Myocyte (in vitro differentiated cells): ENCODE measurements at regions not wholly inside any gene's neighbourhood (a gene's known extent, or its start where the extent isn't known, plus 50 kb on each side); places are given as distances from the start of the nearest gene placed in this dataset.

ENCODE experiments used
- DNase-seq: peaks from one replicate; pipeline ENCODE4 v3.0.0-alpha.2; 2012; ENCODE audit warnings: low read depth

DNA sequence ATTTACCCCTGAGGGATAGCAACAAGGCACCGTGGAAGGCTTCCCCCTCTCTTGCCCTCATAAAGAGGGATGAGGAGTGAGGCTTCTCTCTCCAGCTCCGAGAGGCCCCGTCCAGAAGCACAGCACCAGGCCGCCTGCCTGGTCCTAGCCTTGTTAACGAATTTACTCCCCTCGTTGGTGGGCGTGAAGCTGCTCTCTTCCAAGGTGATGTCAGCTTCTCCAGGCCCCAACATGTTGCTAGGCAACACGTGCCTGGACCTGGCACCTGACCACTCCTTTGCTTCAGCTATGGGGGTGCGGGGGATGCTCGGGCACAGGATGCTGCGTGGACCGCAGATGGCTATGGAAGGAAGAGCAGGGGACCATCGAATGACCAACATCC lies 135.2 kb upstream of the MGMT start:
- DNase-seq = no peak

GRCh38 chr10:129332476-129332875 lies 134.6 kb upstream of the MGMT start:
- DNase-seq = no peak

- DNase-seq = no peak
Measured at GRCh38 chr10:129333706-129334105, 133.3 kb upstream of the MGMT start.

- no peak for DNase-seq
Measured at GRCh38 chr10:129334266-129334665, 132.8 kb upstream of the MGMT start.

GRCh38 chr10:129335396-129335795 lies 131.6 kb upstream of the MGMT start:
- no peak for DNase-seq

- no peak for DNase-seq
Measured at GRCh38 chr10:129335942-129336341, 131.1 kb upstream of the MGMT start.

GRCh38 chr10:129339191-129339590 lies 127.8 kb upstream of the MGMT start:
- no peak for DNase-seq

GRCh38 chr10:129339841-129340240 lies 127.2 kb upstream of the MGMT start:
- DNase-seq = no peak

DNA sequence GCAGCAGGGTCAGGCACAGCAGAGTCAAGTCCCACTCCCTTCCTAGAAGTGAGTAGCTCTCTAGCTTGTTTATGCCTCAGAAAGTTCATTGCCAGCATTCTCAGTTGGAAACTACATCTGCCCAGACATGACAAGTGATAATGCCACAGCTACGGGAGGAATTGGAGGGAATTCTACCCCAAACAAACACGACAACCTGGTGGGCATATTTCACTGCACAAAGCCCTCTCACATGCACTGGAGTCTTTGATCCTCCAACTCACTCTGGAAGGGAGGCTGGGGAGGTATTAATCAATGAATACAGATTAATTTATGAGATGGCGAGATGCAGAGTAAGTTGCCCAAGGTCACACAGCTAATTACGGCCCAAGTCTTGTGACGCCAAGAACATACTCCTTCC lies 126.0 kb upstream of the MGMT start:
- no peak for DNase-seq

GRCh38 chr10:129342385-129342784 lies 124.7 kb upstream of the MGMT start:
- DNase-seq = no peak

DNA sequence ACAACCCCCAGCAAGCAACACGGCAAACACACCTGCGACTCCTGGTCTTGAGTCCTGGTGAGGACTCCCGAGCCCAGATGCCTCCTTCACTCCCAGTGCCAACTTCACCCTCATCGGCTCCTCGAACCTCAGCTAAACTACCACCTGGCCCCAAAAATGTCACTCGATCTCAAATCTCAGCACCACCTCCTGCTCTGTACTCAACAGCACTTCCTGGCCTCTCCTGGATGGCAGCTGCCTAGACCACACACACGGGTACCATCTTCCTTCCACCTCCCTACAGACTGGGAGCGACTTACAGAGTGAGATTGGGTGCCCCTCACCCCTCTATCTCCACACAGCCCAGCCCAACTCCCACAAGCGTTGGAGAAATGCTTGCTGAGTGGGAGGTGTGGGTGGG lies 123.9 kb upstream of the MGMT start:
- no peak for DNase-seq

GRCh38 chr10:129344103-129344502 lies 122.9 kb upstream of the MGMT start:
- no peak for DNase-seq

DNA sequence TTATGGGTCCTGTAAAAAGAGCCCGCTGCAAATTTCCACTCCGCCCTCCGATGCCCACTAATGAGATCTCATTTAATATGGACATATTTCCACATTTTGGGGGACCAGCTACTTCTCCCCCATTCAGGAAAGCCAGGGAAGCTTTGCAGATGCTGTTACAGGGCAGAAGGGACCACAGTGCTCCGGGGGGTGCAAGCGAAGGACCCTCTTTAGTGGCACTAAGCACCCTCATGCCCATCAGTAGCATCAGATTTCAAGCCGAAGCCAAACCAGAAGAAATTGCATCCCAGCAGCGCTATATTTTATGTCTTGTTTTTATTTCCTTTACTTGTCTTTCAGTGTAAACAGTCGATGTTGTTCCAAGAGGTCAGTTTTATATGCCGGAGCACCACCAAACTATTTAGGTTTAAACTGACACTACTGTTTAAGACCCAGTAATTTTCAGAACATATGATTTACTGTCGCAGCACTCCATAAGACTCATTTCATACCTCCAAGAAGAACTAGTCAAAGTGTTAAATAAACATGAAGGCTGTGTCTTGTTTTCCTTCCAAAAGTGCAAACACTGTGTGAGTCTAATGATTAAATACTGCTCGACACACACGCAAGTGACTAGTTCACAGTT lies 122.2 kb upstream of the MGMT start:
- DNase-seq = no peak

DNA sequence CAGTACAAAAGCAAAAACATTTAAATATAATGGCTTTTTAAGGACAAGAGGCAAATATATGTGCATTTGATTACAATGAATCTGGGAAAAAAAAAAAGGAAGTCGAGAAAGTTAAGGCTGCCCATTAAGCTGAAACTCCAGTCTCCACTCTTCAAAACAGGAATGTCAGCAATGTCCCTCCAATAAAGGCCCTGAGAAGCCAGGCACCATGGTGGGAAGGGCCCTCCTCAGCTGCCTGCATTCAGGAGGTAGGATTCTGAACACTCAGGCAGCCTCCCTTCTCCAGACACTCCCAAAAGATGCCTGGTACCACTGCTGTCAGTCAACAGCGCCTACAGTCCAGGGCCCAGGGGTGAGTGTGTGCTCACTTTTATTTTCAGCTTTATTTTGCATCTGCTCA lies 121.3 kb upstream of the MGMT start:
- DNase-seq = no peak

DNA sequence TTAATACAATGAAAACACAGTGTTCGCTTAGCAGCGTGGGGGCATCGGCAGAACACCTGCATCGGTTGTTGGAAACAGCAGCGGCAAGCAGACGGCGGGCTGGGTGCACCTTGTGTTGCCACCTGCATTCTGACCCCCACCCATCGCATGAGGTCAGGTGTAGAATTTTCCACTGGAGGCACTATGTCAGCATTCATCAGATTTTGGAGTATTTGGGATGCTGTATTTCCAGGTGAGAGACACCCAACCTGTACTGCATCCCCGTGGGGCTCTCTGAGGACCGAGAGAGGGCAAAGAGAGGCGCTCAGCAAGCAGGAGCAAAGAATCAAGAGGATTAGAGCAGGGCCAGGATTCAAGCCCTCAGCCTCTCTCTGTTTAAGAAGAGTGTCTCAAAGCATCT lies 116.4 kb upstream of the MGMT start:
- DNase-seq = no peak

DNA sequence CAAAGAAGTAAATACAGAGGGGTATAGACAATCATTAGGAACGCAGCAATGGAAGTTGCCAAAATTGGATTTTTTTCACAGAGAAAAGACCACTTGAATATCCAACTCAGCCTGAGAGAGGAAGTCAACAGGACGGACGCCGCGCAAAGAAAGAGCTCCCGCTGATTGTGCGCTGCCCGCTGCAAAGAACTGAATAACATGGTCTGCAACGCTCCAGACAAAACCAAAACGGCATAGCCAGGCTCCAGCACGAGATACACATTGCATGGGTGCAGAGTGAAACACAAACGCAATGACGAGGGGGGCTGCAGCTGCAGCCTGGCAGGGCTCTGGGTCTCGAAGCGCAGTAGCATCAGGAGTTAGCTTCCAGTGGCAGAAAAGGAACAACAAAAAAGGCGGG lies 113.9 kb upstream of the MGMT start:
- no peak for DNase-seq

DNA sequence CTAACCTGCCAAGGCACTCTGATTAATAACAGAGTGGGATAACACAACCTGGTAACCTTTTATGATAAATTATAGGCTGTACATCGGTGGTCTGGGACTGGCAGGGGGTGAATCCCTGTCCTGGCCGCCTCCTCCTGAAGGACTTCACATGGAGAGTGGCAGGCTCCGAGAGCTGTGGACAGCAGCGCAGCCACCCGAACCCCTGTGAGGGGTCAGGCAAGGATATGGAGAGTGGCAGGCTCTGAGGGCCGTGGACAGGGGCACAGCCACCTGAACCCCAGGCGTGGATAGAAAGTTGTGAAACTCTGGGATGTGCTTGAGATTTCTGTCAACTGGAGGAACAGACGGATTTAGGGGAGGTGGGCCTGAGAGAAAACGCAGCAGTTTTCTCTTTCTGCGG lies 107.0 kb upstream of the MGMT start:
- DNase-seq = no peak

DNA sequence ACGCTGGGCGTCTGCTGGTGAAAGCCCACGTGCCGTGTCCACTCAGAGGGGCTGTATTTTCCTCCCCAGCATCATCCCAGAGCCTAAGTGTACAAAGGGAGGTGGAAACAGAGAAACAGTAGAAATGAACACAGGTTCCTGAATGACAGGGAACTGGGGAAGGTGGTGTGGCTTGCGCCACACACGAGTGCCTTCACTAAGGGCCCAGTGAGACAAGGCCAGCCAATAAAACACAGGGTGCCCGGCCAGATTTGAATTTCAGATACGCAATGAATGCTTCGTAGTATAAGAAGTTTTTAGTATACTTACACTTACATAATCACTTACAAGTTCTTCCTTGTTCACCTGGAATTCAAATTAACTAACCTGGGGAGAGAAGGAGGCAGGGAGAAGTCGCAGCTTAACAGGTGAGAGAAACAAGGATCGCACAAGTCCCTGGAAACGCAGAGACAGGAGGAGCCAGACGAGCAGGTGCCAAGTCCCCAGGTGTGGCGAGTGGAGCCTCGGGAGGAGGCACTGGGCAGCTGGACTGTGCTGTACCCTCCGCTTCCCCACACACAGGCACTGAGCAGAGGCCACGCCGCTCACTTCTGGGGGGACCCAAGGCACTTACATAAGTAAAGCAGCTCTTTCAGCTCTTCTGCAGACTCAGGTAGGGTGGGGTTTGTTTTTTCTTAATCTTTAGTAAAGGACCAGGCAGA lies 105.2 kb upstream of the MGMT start:
- DNase-seq = no peak

GRCh38 chr10:129364949-129365348 lies 102.1 kb upstream of the MGMT start:
- DNase-seq = no peak

GRCh38 chr10:129365767-129366402 lies 101.2 kb upstream of the MGMT start:
- no peak for DNase-seq

DNA sequence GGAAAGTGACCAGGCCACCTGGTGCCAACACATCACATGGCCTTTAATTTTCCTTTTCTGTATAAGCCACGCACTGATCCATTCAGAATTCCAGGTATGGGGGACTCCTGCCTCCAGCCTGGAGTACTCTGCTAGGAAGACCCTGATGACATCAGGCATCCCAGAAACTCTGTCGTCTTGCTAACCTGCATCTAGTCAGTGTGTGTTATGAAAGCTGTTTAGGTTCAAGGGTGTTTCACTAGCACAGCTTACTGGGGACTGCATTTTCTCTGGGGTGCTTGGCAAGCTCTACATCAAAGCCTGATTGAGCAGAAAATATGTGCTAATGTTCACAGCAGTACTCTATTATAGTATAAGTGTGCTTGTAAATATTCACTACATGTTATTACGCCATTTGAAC lies 100.6 kb upstream of the MGMT start:
- no peak for DNase-seq

GRCh38 chr10:129369566-129369965 lies 97.5 kb upstream of the MGMT start:
- DNase-seq = no peak

DNA sequence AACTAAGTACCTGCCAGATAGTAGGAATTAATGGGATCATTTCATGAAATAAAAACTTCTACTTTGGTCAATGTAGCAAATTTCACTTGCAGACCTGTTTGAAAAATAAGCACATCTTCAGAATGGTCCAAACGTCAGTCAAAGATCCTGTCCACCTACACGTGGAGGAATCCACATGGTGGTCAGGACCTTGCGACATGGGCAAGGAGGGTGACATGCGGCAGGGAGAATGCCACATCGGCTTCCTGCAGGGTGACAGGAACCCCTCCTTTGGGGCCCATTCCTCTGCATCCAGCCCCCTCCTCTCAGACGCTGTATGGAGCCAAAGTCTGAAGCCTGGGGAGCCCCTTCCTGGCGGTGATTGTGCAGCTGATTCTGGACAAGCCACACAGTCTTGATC lies 95.5 kb upstream of the MGMT start:
- DNase-seq = no peak
